GM19467 (cell line): ENCODE measurements at regions not wholly inside any gene's neighbourhood (a gene's known extent, or its start where the extent isn't known, plus 50 kb on each side); places are given as distances from the start of the nearest gene placed in this dataset.
"Not testable (repeated sequence)": the region's sequence is repeated elsewhere in the genome, so short reads cannot be mapped to it uniquely, and the experiment has no call there.

Experiments
- ATAC-seq: cut with Tn5 transposase; IDR thresholded peaks from one replicate; pipeline ENCODE4 v1.9.1; 2021; ENCODE audit warnings: mild to moderate bottlenecking, moderate library complexity; ENCODE audit not compliant: unreplicated experiment

DNA sequence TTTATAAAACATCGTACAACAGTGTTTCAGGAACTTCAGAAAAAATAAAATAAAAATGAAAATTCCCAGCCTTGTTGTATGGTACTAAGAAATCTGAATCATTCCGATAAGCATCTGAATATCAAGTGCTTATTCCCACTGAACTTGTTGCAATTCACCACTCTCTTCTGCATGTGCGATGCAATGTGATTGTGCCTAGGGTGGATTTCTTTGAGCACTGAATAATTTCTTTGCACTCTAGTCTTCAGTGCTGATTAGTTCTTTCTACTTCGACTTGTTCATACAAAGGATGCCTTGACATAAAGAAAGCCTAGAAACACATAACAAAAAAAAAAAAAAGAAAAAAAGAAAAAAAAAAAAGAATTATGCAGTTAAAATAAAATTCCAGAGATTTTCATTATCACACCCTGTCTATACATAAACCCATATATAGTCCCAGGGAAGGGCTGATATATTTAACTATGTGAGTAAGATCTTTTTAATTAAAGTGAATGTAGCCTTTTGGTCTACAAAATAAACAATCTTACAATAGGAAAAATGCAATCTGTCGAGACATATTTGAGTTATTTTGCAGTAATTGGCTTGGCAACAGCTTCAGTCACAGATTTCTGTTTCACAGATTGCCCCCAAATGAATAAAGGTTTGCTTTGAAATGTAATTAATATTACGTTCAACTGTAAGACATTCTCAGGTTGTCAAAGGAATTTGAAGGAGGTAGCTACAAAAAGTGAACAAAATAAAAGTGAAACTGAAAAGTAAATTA, 1118.9 kb upstream of the CELF2 start:
- no peak for ATAC-seq

GRCh38 chr10:9900751-9901150, 1116.9 kb upstream of the CELF2 start:
- ATAC-seq, result no peak

GRCh38 chr10:9901971-9902370, 1115.7 kb upstream of the CELF2 start:
- no peak for ATAC-seq

- ATAC-seq, result no peak
Measured at GRCh38 chr10:9910446-9910845, 1107.2 kb upstream of the CELF2 start.

- no peak for ATAC-seq
Measured at GRCh38 chr10:9911488-9911887, 1106.2 kb upstream of the CELF2 start.

DNA sequence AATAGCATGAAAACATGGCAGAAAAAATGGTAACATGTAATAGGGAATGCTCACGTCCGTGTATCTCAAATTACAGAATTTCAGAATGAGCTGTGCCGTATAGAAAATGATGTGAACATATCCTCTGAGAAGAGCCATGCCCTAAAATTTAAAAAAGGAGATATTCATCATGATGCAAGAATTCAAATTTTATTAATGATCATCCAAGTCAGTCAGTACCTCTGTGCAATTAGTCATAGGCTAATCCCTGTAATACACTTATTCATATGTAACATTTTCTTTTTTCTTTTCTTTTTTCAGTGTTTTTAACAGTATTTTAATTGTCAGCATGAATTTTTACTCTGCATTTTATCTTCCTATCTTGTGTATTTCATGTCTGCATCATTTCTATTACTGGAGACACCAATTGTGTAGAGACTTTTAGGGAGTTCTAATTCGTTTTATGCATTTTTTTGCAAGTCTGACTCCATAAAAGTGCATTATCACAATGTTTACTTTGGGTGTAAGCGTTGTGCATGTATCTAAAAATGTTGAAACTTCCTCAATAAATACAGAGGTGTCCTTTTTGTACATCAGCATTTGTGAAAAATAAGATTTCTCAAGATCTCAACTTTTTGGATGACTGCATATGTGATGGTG, 1103.7 kb upstream of the CELF2 start:
- ATAC-seq, result no peak

DNA sequence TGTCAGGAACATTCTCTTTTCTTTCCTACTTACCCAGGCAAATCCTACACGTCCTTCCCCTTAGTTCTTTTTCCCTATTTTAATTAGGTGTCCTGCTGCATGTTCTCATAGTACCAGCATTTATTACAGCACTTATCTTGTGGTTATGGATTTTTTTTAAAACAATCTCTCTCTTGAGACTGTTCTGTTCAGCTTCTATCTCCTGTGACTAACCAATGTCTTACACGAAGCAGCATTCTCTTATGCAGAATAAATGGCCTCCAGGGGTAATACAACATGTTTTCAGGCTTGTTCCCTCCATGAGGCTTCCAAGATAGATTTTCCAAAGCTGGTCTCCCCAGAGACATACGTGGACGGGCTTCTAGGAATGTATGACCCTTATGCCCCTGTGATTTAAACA, 1096.1 kb upstream of the CELF2 start:
- ATAC-seq, result no peak

GRCh38 chr10:9922126-9922870, 1095.4 kb upstream of the CELF2 start:
- no peak for ATAC-seq

DNA sequence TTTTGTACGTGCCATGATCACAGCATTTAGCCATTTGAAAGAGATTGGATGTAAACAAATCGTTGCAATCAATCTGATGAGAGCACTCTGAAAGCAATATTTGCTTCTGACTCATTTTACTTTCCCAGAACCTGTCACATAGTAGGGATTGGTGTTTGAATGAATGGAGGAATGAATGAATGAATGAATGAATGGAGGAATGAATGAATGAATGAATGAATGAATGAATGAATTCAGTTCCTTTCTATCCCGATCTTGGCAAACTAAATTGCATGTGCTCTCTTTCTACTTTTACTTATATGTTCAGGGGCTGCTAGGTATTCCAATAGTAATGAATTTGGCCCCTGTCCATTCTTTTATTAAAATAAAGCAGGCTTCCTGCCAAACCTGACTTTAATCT, 1091.7 kb upstream of the CELF2 start:
- ATAC-seq, result no peak

DNA sequence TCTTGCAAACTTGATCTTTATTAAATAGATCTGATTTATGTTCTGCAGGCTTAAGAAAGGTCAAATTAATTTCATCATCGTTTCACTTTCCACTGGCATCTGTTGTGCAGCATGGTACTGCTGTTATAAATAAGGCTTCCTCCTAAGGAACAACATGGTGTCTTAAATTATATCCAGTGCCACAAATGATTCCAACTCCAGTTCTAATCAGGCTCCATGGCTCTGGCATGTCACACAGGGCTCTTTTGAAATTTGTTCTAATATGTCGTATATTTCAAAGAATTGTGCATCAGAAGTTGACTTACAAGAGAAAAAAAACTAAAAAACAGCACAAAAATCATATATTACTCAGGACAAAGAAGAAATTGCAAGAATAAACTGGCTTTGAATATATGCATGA, 1090.8 kb upstream of the CELF2 start:
- no peak for ATAC-seq

GRCh38 chr10:9939716-9940115, 1078.0 kb upstream of the CELF2 start:
- ATAC-seq, result no peak

DNA sequence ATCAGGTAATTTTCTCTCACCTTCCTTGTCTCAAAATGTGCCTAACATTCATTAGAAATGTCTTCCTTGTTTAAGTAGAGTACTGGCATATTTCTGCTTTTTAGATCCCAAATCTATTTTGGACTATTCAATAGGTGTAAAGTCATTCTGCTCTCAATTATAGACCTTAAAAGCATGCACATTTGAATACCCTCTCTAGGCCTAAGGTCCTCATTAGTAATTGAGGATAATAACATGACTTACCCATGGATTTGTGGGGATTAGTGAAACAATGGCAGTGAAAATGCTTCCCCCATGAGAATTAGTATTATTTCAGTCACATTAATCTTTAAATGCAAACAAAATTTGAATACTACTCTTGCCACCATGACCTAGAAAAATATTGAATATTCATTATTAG, 1073.0 kb upstream of the CELF2 start:
- ATAC-seq, result no peak

DNA sequence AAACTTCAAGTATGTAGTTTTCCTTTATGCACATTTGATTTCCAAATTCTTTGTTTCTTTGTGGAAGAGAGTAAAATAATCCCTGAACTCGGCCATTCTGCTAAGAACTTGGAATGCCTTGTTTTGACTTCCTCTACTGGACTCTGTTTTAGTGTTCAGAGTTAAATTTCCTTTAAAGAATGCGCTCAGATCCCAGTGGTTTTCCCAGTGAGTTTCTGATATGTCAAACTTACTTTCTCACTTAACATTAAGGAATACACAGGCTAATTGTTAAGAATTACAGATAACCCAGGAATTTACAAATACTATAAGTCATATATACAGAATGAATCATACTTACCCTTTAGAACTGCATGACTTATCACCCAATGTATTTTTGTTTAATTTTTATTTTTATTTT, 1067.6 kb upstream of the CELF2 start:
- ATAC-seq, result no peak

GRCh38 chr10:9951481-9952257, 1066.0 kb upstream of the CELF2 start:
- no peak for ATAC-seq

- no peak for ATAC-seq
Measured at GRCh38 chr10:9957351-9957750, 1060.3 kb upstream of the CELF2 start.

GRCh38 chr10:9957876-9958275, 1059.8 kb upstream of the CELF2 start:
- not testable (repeated sequence) for ATAC-seq

DNA sequence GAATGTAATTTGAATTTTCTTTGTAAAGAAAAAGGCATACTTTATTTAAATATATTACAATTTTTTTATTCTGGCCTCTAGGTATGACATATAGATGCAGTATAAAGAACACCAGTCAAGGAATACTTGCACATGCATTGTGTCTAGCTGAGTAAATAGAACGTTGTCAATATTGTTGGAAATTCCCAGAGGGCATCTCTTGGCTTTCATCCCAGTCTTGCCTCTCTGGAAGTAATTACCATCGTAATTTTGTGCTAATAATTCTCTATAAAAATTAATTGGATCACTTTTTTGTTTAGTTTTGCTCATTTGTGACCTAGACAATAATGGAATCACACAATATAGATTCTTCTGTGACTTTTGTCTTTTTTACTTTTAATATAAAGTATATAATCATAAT, 1052.3 kb upstream of the CELF2 start:
- ATAC-seq, result no peak

GRCh38 chr10:9986786-9987185, 1030.9 kb upstream of the CELF2 start:
- ATAC-seq, result no peak

DNA sequence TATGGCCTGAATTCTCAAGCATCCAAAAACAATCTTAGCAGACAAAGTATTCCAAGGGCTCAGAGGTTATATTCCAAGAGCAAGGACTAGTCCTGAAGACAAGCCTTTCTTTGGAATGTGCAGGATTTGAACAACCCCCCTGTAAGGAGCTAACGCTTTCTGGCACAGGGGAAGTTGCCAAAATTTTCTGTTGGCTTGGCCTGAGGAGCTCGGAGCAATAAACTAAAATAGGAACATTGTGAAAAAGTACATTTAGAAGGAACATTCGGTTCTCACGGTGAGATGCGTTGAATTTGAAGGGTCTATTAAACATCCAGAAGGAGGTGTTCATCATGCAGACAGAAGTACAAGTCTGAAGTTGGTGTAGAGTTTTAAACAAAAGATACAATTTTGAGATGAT, 1030.5 kb upstream of the CELF2 start:
- no peak for ATAC-seq

GRCh38 chr10:9992661-9993060, 1025.0 kb upstream of the CELF2 start:
- no peak for ATAC-seq

- no peak for ATAC-seq
Measured at GRCh38 chr10:9994131-9994530, 1023.5 kb upstream of the CELF2 start.
